Body of pancreas (tissue), 4 donors: ENCODE measurements at regions not wholly inside any gene's neighbourhood (a gene's known extent, or its start where the extent isn't known, plus 50 kb on each side); places are given as distances from the start of the nearest gene placed in this dataset.
"Not testable (repeated sequence)": the region's sequence is repeated elsewhere in the genome, so short reads cannot be mapped to it uniquely, and the experiment has no call there.

Source experiments
- ATAC-seq: fragments of 150-250 bp; one replicate; pipeline ENCODE4 v1.9.1; 2016
- DNase-seq, 4 donors: peaks; one replicate each; pipeline ENCODE4 v3.0.0-alpha.2; 2019
- H3K27ac ChIP-seq, 4 donors: fragments of 200-600 bp; sonication (generic); 1 replicate in 3 of 4; 2 replicates in 1 of 4; pipeline versions ENCODE4 v1.5.1 to v1.6.1; 2016 to 2019; ENCODE audit warnings: mild to moderate bottlenecking in 1 of 4, mixed read lengths in 1 of 4, moderate library complexity in 1 of 4
- H3K27me3 ChIP-seq, 2 donors: fragments of 200-600 bp; sonication (generic); one replicate each; pipeline ENCODE4 v1.6.0; 2016; ENCODE audit warnings: mild to moderate bottlenecking in 1 of 2
- H3K36me3 ChIP-seq, 2 donors: fragments of 200-600 bp; sonication (generic); replicated peaks in 1 of 2; 2 replicates each; pipeline ENCODE4 v1.5.1; 2016; ENCODE audit warnings: low read depth in 2 of 2; ENCODE audit not compliant: insufficient read depth in 1 of 2
- H3K4me1 ChIP-seq: fragments of 200-600 bp; sonication (generic); one replicate; pipeline ENCODE4 v1.6.0; 2016
- H3K4me3 ChIP-seq, 2 donors: fragments of 200-600 bp; sonication (generic); 1 replicate in 1 of 2; 2 replicates in 1 of 2; pipeline ENCODE4 v1.5.1; 2016 to 2019
- H3K9me3 ChIP-seq, 3 donors: fragments of 200-600 bp; sonication (generic); 1 replicate in 2 of 3; 2 replicates in 1 of 3; pipeline ENCODE4 v1.5.1; 2016
- CTCF ChIP-seq, 7 experiments: fragments of 450-650 bp in 4 of 7; fragments of 200-600 bp in 3 of 7; sonication (generic) in 3 of 7; IDR thresholded peaks; one replicate each; pipeline ENCODE4 v1.5.1; 2016 to 2019; ENCODE audit warnings: antibody characterized with exemption in 7 of 7
- POLR2A ChIP-seq, 3 donors: fragments of 450-650 bp; IDR thresholded peaks; one replicate each; pipeline ENCODE4 v1.6.1; 2016; ENCODE audit warnings: antibody characterized with exemption in 3 of 3, mild to moderate bottlenecking in 2 of 3
- WGBS, 2 donors: methylation state at CpG; one replicate each; pipeline ENCODE4 v1.1.5; 2017; 5-methylcytosine and 5-hydroxymethylcytosine counted together
- intact Hi-C: fragments of 100-400 bp; cut with DNase I; formaldehyde crosslinking; loops from one replicate; pipeline ENCODE4 v1.15.1; 2023

DNA sequence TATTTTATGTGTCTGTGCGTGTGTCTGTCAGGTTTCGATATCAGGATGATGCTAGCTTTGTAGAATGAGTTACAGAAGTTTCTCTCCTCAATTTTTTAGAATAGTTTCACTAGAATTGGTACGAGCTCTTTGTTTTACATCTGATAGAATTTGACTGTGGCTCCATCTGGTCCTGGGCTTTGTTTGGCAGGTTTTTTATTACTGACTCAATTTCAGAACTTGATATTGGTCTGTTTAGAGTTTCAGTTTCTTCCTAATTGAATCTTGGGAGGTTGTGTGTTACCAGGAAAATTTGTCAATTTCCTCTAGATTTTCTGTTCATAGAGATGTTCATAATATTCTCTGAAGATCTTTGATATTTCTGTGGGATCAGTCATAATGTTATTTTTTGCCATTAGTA, 289.4 kb upstream of the COL3A1 start:
- DNase-seq: no peak
- Histone ChIP-seq H3K9me3 (no peaks in the 10 kb centered on the region), H3K36me3 (no peaks in the 10 kb centered on the region), H3K4me3 (no peak overlapping the region), H3K4me1 (no peaks in the 10 kb centered on the region), H3K27ac (no peak overlapping the region), H3K27me3 (no peaks in the 10 kb centered on the region)
- TF ChIP-seq CTCF (IDR thresholded peaks at IDR 0.05): no peak
- TF ChIP-seq POLR2A (IDR thresholded peaks at IDR 0.05): no peak
- 68 to 80% methylated on average over 3 of the region's 3 CpGs for WGBS, 2 donors
- no peak for ATAC-seq
- intact Hi-C loops: no loop called here

DNA sequence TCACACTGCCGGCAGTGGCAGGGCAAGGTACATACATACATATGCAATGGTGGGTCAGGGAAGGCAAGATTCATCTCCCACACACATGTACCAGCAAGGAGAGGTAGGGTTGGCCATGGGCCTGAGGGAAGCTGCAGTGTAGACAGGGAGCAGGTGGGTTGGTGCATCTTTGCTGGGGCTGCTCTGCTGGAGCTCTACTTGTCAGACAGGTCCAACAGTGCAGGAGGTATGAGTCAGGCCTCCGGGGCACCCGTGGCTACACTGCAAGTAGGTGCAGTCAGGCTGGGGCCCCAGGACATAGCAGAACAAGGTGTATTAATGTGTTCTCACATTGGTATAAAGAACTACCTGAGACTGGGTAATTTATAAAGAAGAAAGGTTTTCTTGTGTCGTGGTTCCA, 281.1 kb upstream of the COL3A1 start:
- Histone ChIP-seq H3K4me3 (no peak overlapping the region), H3K4me1 (no peaks in the 10 kb centered on the region), H3K27ac (no peak overlapping the region), H3K27me3 (no peaks in the 10 kb centered on the region), H3K36me3 (no peaks in the 10 kb centered on the region), H3K9me3 (no peaks in the 10 kb centered on the region)
- no peak for ATAC-seq
- 80 to 84% methylated on average over 4 of the region's 4 CpGs for WGBS, 2 donors
- no peak for TF ChIP-seq POLR2A (IDR thresholded peaks at IDR 0.05)
- TF ChIP-seq CTCF (IDR thresholded peaks at IDR 0.05): no peak
- DNase-seq: peak in 1 of 4 donors; percentile 4
- intact Hi-C loops: no loop called here

DNA sequence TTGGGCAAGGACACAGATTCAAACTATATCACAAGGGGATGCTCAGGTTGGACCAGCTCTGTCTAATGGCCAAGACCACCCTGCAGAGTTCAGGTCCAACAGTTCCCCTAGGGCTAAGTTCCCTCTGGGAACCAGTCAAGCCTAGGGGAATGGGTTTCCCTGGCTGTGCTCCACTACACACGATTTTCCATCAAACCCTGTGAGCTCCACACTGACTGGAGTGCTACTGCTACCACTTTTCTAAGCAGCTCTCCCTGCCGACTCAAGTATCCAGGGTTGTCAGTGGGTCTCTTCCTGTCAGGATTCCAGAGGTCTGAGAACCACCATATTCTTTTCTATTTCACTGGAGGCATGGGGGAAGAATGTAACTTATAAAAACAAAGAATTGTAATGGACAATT, 280.4 kb upstream of the COL3A1 start:
- ATAC-seq: no peak
- 48 to 51% methylated on average over 2 of the region's 2 CpGs for WGBS, 2 donors
- no peaks in the 10 kb centered on the region for H3K9me3 ChIP-seq
- no peak overlapping the region for H3K27ac ChIP-seq
- no peaks in the 10 kb centered on the region for H3K36me3 ChIP-seq
- TF ChIP-seq POLR2A (IDR thresholded peaks at IDR 0.05) (no peak), CTCF (IDR thresholded peaks at IDR 0.05) (no peak)
- intact Hi-C loops: no loop called here
- H3K27me3 ChIP-seq: no peaks in the 10 kb centered on the region
- no peak for DNase-seq
- H3K4me1 ChIP-seq: no peaks in the 10 kb centered on the region
- H3K4me3 ChIP-seq: no peak overlapping the region

DNA sequence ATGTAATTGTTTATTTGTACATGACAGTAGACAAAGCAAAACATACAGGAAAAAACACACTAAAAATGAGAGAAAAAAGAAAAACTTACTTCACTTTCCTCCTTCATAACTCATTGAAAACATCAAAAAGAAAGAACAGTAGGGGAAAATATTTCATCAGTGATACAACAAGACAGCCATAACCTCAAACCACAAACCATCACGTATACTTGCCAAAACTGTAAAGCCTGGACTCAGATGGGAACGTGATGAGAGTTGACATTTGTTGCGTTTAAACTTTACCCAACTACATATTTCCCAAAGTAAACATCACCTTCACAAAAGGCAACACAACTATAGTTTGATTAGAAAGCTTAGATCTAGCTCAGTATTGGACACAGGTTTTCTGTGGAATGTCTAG, 278.2 kb upstream of the COL3A1 start:
- Histone ChIP-seq H3K4me3 (no peak overlapping the region), H3K36me3 (no peaks in the 10 kb centered on the region), H3K27me3 (no peaks in the 10 kb centered on the region), H3K27ac (no peak overlapping the region), H3K4me1 (no peaks in the 10 kb centered on the region), H3K9me3 (no peaks in the 10 kb centered on the region)
- no peak for DNase-seq
- 1 to 6% methylated on average over 3 of the region's 3 CpGs for WGBS, 2 donors
- intact Hi-C loops: no loop called here
- TF ChIP-seq POLR2A (IDR thresholded peaks at IDR 0.05) (no peak), CTCF (IDR thresholded peaks at IDR 0.05) (no peak)
- ATAC-seq: no peak

DNA sequence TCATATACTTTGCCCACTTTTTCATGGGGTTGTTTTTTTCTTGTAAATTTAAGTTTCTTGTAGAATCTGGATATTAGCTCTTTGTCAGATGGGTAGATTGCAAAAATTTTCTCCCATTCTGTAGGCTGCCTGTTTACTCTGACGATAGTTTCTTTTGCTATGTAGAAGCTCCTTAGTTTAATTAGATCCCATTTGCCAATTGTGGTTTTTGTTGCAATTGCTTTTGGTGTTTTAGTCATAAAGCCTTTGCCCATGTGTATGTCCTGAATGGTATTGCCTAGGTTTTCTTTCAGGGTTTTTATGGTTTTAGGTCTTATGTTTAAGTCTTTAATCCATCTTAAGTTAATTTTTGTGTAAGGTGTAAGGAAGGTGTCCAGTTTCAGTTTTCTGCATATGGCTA, 276.0 kb upstream of the COL3A1 start:
- H3K9me3 ChIP-seq, DNase-seq, H3K27ac ChIP-seq, ATAC-seq, H3K36me3 ChIP-seq, H3K4me1 ChIP-seq, H3K27me3 ChIP-seq, H3K4me3 ChIP-seq, intact Hi-C loops: not testable (repeated sequence)
- WGBS, 2 donors: 85 to 90% methylated on average over 1 of the region's 1 CpG
